GM23338 (cell line): ENCODE measurements at regions not wholly inside any gene's neighbourhood (a gene's known extent, or its start where the extent isn't known, plus 50 kb on each side); places are given as distances from the start of the nearest gene placed in this dataset.
A peak's percentile ranks its signal among the peaks of the same experiment; 100 is the strongest.

Experiments
- ATAC-seq: fragments of 200-7000 bp; cut with Tn5 transposase; 3 replicates; pipeline ENCODE4 v1.9.1; 2020
- DNase-seq: peaks from one replicate; pipeline ENCODE4 v3.0.0-alpha.2; 2015; ENCODE audit warnings: low spot score
- H2AFZ ChIP-seq: fragments of 200-600 bp; sonication (generic); 2 replicates; pipeline ENCODE4 v1.8.0; 2016; ENCODE audit warnings: antibody characterized with exemption, mild to moderate bottlenecking, moderate library complexity
- H3F3A ChIP-seq: fragments of 200-600 bp; sonication (generic); replicated peaks from 2 replicates; pipeline ENCODE4 v1.8.0; 2017; ENCODE audit warnings: antibody characterized with exemption, mixed run types, low read depth
- H3K27ac ChIP-seq: fragments of 200-600 bp; sonication (generic); 2 replicates; pipeline ENCODE4 v1.6.1; 2016; ENCODE audit warnings: low read depth
- H3K27me3 ChIP-seq: fragments of 200-600 bp; sonication (generic); 2 replicates; pipeline ENCODE4 v1.8.0; 2016; ENCODE audit warnings: mild to moderate bottlenecking, mixed run types, moderate library complexity; ENCODE audit not compliant: insufficient read depth
- H3K36me3 ChIP-seq: fragments of 200-600 bp; sonication (generic); 2 replicates; pipeline ENCODE4 v1.8.0; 2016; ENCODE audit warnings: mild to moderate bottlenecking; ENCODE audit not compliant: insufficient read depth
- H3K4me1 ChIP-seq: fragments of 200-600 bp; sonication (generic); 2 replicates; pipeline ENCODE4 v1.8.0; 2016; ENCODE audit warnings: mild to moderate bottlenecking, moderate library complexity; ENCODE audit not compliant: insufficient read depth
- H3K4me2 ChIP-seq: fragments of 200-600 bp; sonication (generic); 2 replicates; pipeline ENCODE4 v1.7.1; 2017; ENCODE audit warnings: mixed run types
- H3K4me3 ChIP-seq: fragments of 200-600 bp; sonication (generic); 2 replicates; pipeline ENCODE4 v1.6.1; 2016; ENCODE audit warnings: mixed run types
- H3K79me2 ChIP-seq: fragments of 200-600 bp; sonication (generic); replicated peaks from 2 replicates; pipeline ENCODE4 v1.8.0; 2017; ENCODE audit warnings: mild to moderate bottlenecking; ENCODE audit not compliant: insufficient read depth
- H3K9me2 ChIP-seq: fragments of 200-600 bp; sonication (generic); 2 replicates; pipeline ENCODE4 v1.8.0; 2017; ENCODE audit not compliant: insufficient read depth
- H4K20me1 ChIP-seq: fragments of 200-600 bp; sonication (generic); replicated peaks from 2 replicates; pipeline ENCODE4 v1.8.0; 2017; ENCODE audit warnings: mild to moderate bottlenecking; ENCODE audit not compliant: insufficient read depth
- H3K27ac Mint-ChIP-seq: 2 replicates; pipeline ENCODE4 v1.8.0; 2020; ENCODE audit warnings: inconsistent platforms, mild to moderate bottlenecking, moderate library complexity, mixed read lengths
- H3K27me3 Mint-ChIP-seq: 3 replicates; pipeline ENCODE4 v1.8.0; 2022; ENCODE audit warnings: low read depth, mild to moderate bottlenecking, moderate library complexity, mixed read lengths, inconsistent platforms; ENCODE audit not compliant: insufficient read depth, poor library complexity
- H3K36me3 Mint-ChIP-seq: 3 replicates; pipeline ENCODE4 v1.8.0; 2021; ENCODE audit warnings: low read depth, mild to moderate bottlenecking, inconsistent platforms, moderate library complexity, mixed read lengths
- H3K4me1 Mint-ChIP-seq: 3 replicates; pipeline ENCODE4 v1.8.0; 2020; ENCODE audit warnings: mild to moderate bottlenecking, inconsistent platforms, mixed read lengths
- H3K4me3 Mint-ChIP-seq: 3 replicates; pipeline ENCODE4 v1.8.0; 2021; ENCODE audit warnings: moderate library complexity, mild to moderate bottlenecking, inconsistent platforms, mixed read lengths
- H3K9me3 Mint-ChIP-seq: 3 replicates; pipeline ENCODE4 v1.8.0; 2020; ENCODE audit warnings: moderate library complexity, mild to moderate bottlenecking, inconsistent platforms, mixed read lengths
- TF ChIP-seq, protein P1 (sequence below): fragments of 250-450 bp; sonication (Bioruptor Pico); IDR thresholded peaks from 2 replicates; pipeline ENCODE4 v1.5.0; 2020; ENCODE audit warnings: mild to moderate bottlenecking, moderate library complexity
- TF ChIP-seq, protein P2 (sequence below): IDR thresholded peaks from one replicate; pipeline ENCODE4 v1.6.1; 2018; ENCODE audit warnings: antibody characterized with exemption; ENCODE audit not compliant: unreplicated experiment

DNA sequence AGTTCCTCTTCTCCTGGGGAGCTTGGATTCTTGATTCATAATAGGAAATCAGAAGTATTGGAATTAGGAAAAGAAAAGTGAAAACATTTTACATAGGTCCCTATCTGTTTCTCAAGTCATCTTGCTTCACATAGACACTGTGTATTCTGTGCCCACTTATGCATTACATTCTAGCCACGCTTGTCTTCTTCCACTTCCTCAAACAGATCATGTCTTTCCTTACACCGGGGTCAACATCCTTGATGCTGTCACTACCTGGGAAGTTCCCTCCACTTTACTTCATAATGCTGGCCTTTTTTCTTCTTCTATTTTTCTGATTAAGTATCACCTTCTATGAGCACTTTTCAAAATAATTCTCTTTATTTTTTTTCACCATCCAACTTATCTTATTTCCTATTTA lies 606.4 kb upstream of the CDH8 start (continued):
- TF ChIP-seq, protein P1, sequence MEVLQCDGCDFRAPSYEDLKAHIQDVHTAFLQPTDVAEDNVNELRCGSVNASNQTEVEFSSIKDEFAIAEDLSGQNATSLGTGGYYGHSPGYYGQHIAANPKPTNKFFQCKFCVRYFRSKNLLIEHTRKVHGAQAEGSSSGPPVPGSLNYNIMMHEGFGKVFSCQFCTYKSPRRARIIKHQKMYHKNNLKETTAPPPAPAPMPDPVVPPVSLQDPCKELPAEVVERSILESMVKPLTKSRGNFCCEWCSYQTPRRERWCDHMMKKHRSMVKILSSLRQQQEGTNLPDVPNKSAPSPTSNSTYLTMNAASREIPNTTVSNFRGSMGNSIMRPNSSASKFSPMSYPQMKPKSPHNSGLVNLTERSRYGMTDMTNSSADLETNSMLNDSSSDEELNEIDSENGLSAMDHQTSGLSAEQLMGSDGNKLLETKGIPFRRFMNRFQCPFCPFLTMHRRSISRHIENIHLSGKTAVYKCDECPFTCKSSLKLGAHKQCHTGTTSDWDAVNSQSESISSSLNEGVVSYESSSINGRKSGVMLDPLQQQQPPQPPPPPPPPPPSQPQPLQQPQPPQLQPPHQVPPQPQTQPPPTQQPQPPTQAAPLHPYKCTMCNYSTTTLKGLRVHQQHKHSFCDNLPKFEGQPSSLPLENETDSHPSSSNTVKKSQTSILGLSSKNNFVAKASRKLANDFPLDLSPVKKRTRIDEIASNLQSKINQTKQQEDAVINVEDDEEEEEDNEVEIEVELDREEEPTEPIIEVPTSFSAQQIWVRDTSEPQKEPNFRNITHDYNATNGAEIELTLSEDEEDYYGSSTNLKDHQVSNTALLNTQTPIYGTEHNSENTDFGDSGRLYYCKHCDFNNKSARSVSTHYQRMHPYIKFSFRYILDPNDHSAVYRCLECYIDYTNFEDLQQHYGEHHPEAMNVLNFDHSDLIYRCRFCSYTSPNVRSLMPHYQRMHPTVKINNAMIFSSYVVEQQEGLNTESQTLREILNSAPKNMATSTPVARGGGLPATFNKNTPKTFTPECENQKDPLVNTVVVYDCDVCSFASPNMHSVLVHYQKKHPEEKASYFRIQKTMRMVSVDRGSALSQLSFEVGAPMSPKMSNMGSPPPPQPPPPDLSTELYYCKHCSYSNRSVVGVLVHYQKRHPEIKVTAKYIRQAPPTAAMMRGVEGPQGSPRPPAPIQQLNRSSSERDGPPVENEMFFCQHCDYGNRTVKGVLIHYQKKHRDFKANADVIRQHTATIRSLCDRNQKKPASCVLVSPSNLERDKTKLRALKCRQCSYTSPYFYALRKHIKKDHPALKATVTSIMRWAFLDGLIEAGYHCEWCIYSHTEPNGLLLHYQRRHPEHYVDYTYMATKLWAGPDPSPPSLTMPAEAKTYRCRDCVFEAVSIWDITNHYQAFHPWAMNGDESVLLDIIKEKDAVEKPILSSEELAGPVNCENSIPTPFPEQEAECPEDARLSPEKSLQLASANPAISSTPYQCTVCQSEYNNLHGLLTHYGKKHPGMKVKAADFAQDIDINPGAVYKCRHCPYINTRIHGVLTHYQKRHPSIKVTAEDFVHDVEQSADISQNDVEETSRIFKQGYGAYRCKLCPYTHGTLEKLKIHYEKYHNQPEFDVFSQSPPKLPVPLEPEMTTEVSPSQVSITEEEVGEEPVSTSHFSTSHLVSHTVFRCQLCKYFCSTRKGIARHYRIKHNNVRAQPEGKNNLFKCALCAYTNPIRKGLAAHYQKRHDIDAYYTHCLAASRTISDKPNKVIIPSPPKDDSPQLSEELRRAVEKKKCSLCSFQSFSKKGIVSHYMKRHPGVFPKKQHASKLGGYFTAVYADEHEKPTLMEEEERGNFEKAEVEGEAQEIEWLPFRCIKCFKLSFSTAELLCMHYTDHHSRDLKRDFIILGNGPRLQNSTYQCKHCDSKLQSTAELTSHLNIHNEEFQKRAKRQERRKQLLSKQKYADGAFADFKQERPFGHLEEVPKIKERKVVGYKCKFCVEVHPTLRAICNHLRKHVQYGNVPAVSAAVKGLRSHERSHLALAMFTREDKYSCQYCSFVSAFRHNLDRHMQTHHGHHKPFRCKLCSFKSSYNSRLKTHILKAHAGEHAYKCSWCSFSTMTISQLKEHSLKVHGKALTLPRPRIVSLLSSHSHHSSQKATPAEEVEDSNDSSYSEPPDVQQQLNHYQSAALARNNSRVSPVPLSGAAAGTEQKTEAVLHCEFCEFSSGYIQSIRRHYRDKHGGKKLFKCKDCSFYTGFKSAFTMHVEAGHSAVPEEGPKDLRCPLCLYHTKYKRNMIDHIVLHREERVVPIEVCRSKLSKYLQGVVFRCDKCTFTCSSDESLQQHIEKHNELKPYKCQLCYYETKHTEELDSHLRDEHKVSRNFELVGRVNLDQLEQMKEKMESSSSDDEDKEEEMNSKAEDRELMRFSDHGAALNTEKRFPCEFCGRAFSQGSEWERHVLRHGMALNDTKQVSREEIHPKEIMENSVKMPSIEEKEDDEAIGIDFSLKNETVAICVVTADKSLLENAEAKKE (CRISPR knock-in tag) = no peak

DNA sequence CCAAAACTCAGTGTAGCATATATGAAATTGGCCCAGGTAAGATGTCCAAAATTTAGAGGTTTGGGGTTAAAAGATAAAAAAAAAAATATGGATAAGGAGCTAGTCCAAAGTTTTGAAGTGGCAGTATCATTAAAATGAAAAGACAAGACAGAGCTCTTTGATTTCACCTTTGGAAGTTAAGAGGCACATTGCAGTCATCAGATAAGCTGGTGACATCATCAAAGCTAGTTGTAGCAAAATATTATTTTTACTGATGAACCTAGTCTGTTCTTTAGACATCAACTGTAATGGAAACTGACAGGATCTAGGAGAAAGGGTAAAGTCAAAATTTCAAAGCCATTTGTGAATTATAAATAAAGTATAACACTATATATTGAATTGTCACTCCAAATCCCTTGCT lies 603.7 kb upstream of the CDH8 start:
- Histone ChIP-seq H3K27ac (no peak overlapping the region), H3K9me2 (0 out of 2 replicates have a peak, but pooled peaks cover 5% of the 10 kb centered on the region), H3K4me2 (no peak overlapping the region), H3K79me2 (no peaks in the 10 kb centered on the region), H3F3A (no peaks in the 10 kb centered on the region), H4K20me1 (no peaks in the 10 kb centered on the region), H2AFZ (peak overlapping the region; percentile 49; the same call in 1 of the 2 replicates), H3K4me1 (no peaks in the 10 kb centered on the region), H3K36me3 (no peaks in the 10 kb centered on the region), H3K27me3 (no peaks in the 10 kb centered on the region), H3K4me3 (no peak overlapping the region)
- Mint-ChIP-seq H3K27ac (no peak overlapping the region), H3K9me3 (peaks cover 14% of the 10 kb centered on the region), H3K4me3 (no peak overlapping the region), H3K36me3 (peaks cover 10% of the 10 kb centered on the region; the same call in 2 of the 3 replicates), H3K4me1 (peaks cover 2% of the 10 kb centered on the region; the same call in 1 of the 3 replicates), H3K27me3 (no peaks in the 10 kb centered on the region)
- TF ChIP-seq, protein P2, sequence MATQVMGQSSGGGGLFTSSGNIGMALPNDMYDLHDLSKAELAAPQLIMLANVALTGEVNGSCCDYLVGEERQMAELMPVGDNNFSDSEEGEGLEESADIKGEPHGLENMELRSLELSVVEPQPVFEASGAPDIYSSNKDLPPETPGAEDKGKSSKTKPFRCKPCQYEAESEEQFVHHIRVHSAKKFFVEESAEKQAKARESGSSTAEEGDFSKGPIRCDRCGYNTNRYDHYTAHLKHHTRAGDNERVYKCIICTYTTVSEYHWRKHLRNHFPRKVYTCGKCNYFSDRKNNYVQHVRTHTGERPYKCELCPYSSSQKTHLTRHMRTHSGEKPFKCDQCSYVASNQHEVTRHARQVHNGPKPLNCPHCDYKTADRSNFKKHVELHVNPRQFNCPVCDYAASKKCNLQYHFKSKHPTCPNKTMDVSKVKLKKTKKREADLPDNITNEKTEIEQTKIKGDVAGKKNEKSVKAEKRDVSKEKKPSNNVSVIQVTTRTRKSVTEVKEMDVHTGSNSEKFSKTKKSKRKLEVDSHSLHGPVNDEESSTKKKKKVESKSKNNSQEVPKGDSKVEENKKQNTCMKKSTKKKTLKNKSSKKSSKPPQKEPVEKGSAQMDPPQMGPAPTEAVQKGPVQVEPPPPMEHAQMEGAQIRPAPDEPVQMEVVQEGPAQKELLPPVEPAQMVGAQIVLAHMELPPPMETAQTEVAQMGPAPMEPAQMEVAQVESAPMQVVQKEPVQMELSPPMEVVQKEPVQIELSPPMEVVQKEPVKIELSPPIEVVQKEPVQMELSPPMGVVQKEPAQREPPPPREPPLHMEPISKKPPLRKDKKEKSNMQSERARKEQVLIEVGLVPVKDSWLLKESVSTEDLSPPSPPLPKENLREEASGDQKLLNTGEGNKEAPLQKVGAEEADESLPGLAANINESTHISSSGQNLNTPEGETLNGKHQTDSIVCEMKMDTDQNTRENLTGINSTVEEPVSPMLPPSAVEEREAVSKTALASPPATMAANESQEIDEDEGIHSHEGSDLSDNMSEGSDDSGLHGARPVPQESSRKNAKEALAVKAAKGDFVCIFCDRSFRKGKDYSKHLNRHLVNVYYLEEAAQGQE = no peak
- no peak for DNase-seq
- no peak for ATAC-seq
